Astrocyte of the cerebellum (primary cell): ENCODE measurements at regions not wholly inside any gene's neighbourhood (a gene's known extent, or its start where the extent isn't known, plus 50 kb on each side); places are given as distances from the start of the nearest gene placed in this dataset.

Experiments
- DNase-seq: peaks from one replicate; pipeline ENCODE4 v3.0.0-alpha.2; 2011; ENCODE audit warnings: low read depth
- H3K4me3 ChIP-seq: 2 replicates; pipeline ENCODE4 v1.5.1; 2011; ENCODE audit warnings: mild to moderate bottlenecking, low read depth, low read length, moderate library complexity
- in situ Hi-C: cut with HindIII; loops from 2 replicates; pipeline ENCODE4 v1.10.0; 2017; ENCODE audit warnings: low sequenced_read_pairs
- TF ChIP-seq, protein P1 (sequence below): IDR thresholded peaks from 2 replicates; pipeline ENCODE4 v1.5.1; 2012; ENCODE audit warnings: low read length, low read depth, moderate library complexity, mild to moderate bottlenecking; ENCODE audit errors: missing control alignments

DNA sequence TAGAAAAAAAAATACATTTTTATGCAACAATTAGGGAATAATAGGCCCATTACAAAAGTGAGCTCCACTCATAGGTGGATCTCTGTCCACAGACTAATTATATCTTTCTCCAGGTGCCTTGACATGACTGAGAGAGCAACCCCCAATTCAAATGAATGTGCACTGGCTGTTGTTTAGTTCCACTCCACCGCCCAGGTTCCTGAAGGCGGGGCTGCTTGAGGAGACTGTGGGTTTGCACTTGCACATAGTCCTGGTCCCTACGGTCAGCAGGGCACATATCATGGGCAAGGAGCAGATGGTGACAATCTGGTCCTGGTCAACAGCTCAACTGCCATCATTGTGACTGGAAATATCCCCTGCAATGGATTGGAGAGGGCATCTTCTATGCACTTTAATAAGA, 195.6 kb upstream of the PWP1 start:
- H3K4me3 ChIP-seq, result no peak overlapping the region
- no peak for DNase-seq
- TF ChIP-seq, protein P1, sequence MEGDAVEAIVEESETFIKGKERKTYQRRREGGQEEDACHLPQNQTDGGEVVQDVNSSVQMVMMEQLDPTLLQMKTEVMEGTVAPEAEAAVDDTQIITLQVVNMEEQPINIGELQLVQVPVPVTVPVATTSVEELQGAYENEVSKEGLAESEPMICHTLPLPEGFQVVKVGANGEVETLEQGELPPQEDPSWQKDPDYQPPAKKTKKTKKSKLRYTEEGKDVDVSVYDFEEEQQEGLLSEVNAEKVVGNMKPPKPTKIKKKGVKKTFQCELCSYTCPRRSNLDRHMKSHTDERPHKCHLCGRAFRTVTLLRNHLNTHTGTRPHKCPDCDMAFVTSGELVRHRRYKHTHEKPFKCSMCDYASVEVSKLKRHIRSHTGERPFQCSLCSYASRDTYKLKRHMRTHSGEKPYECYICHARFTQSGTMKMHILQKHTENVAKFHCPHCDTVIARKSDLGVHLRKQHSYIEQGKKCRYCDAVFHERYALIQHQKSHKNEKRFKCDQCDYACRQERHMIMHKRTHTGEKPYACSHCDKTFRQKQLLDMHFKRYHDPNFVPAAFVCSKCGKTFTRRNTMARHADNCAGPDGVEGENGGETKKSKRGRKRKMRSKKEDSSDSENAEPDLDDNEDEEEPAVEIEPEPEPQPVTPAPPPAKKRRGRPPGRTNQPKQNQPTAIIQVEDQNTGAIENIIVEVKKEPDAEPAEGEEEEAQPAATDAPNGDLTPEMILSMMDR, result no peak
- in situ Hi-C loops, result no loop called here

DNA sequence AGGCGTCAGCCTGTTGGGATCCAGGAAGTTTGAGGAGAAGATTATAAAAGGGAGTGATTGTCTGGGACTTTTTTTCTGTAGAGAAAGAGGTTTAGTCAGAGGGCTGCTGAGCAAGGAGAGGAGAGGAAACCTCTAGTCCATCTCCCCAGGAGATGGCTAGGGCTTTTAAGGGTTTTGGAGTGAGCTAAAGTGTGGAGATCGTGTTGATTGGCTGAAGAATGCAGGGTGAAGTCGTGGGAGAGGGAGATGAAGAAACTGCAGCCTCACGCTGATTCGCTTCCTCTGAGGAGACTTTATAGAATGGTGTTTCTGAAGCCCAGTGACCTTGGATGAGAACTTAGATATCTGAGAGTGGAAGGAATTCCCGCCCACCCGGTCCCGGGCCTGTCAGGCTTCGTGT, 193.7 kb upstream of the PWP1 start:
- H3K4me3 ChIP-seq, result no peak overlapping the region
- TF ChIP-seq, protein P1, result no peak
- in situ Hi-C loops, result no loop called here
- no peak for DNase-seq

DNA sequence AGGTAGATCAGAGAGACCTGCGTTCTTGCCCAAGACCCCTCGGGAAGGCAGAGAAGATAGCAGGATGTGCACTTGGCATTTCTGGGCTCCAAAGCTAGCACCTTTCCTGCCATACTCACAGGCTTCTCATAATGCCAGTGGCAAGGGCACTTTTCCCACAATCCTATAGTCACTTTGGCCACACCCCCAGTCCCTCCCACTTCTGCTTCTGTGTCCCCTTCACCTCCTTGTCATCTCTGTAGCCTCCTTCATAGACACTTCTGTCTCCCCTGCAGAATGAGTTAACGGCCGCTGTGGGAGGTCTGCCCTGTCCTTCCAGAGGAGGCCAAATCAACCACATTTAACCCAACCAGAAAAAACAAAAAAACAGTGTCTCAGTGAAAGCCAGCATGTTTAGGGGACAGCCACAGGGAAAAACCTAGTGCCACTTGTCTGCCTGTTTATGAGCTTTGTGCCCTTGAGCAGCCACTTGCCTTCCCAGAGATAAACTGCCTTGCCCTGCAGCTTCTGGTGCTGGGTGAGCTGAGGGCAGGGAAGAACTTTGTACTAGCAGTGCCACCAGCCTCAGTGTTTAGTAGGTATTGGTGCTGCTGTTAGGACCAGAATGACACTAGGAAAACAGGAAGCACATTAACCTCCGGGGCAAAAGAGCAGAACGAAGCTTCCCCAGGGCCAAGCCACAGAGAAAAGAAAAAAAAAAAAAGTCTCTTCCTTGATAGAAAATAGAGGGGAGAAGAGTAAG, 193.0 kb upstream of the PWP1 start:
- TF ChIP-seq, protein P1, result no peak
- in situ Hi-C loops, result no loop called here
- no peak for DNase-seq
- H3K4me3 ChIP-seq, result no peak overlapping the region

DNA sequence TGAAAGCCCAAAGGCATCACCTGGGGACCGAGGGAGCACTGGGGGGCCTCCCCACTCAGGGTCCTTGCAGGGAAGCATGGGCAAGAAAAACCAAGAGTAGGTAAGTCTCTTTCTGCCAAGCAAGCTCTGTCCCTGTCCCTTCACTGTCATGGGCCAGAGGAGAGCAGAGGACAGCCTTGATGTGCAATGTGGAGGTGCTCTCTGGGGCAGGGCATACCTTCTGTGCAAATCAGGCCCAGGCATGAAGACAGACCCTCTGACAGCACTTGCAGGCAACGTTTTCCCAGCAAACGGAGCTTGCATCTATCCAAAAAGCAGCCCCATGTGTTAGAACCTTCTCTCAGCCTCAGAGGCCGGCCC, 192.5 kb upstream of the PWP1 start:
- DNase-seq, result no peak
- in situ Hi-C loops, result no loop called here
- H3K4me3 ChIP-seq, result no peak overlapping the region
- TF ChIP-seq, protein P1, result no peak

DNA sequence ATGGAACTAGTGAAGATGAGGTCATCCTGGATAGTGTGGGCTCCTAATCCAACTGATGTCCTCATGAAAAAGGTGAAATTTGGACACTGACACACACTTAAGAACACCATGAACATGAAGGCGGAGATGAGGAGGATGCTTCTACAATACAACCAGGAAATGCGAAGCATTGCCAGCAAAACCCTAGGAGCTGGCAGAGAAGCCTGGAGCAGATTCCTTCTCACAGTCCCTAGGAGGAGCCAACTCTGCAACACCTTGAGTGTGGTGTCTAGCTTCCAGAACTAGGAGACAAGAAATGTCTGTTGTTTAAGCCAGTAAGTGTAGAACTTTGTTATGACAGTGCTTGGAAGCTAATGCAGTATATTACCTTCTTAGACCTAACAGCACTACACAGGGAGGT, 191.9 kb upstream of the PWP1 start:
- DNase-seq, result no peak
- in situ Hi-C loops, result no loop called here
- TF ChIP-seq, protein P1, result no peak

DNA sequence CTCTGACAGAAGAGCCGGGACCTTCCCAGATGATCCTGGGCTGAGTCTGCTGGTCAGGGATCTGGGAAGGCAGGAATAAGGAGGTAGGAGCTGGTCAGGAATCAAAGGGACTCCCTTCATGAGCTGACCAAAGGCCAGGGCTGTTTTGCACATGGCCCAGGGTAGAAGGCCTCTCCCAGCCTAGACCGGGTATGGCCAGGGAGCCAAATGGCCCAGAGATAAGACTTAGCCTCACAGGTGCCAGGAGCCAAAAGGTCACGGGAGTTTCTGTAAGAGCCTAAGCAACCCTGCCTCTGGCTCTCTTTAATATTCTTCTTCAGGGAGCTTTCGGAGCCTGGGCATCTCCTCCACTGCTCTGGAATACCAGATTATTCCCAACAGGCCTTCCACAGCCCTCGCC, 191.3 kb upstream of the PWP1 start:
- DNase-seq, result no peak
- no peak overlapping the region for H3K4me3 ChIP-seq
- in situ Hi-C loops, result no loop called here
- TF ChIP-seq, protein P1, result no peak

More for the DNA sequence above, 191.9 kb upstream of the PWP1 start:
- no peak overlapping the region for H3K4me3 ChIP-seq

DNA sequence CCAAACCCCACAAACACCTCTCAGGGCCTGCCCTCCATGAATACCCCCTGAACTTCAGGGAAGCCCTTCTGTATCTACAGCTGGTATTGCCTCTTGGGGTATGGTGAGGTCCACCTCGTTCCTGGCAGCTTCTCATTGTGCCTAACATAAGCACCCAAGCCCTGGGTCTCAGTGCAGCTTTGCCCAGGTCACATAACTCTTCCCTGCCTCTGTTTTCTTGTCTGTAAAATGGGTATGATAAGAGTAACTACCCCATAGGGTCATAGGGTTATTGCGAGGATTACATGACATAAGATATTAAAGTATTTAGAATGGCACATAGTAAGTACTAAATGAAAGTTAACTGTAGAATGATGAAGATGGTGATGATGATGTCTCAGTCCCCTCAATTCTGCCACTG, 190.0 kb upstream of the PWP1 start:
- no peak for DNase-seq
- H3K4me3 ChIP-seq, result no peak overlapping the region
- in situ Hi-C loops, result no loop called here
- TF ChIP-seq, protein P1, result no peak
